ENCODE measurements at regions not wholly inside any gene's neighbourhood (a gene's known extent, or its start where the extent isn't known, plus 50 kb on each side); places are given as distances from the start of the nearest gene placed in this dataset.

- TF ChIP-seq POLR2A (IDR thresholded peaks at IDR 0.05; ENCODE audit: extremely low read depth, insufficient read length) (no peak), MYC (IDR thresholded peaks at IDR 0.05; ENCODE audit: low read depth, low read length) (no peak), MAX (IDR thresholded peaks at IDR 0.05; ENCODE audit: low read depth, low read length) (no peak)
- TF ChIP-seq, protein P1, sequence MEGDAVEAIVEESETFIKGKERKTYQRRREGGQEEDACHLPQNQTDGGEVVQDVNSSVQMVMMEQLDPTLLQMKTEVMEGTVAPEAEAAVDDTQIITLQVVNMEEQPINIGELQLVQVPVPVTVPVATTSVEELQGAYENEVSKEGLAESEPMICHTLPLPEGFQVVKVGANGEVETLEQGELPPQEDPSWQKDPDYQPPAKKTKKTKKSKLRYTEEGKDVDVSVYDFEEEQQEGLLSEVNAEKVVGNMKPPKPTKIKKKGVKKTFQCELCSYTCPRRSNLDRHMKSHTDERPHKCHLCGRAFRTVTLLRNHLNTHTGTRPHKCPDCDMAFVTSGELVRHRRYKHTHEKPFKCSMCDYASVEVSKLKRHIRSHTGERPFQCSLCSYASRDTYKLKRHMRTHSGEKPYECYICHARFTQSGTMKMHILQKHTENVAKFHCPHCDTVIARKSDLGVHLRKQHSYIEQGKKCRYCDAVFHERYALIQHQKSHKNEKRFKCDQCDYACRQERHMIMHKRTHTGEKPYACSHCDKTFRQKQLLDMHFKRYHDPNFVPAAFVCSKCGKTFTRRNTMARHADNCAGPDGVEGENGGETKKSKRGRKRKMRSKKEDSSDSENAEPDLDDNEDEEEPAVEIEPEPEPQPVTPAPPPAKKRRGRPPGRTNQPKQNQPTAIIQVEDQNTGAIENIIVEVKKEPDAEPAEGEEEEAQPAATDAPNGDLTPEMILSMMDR (IDR thresholded peaks at IDR 0.05; ENCODE audit: low read depth, low read length) = no peak
- H3K4me3 ChIP-seq (ENCODE audit: low read depth, low read length) = no peak overlapping the region
- DNase-seq (ENCODE audit: low read depth) = no peak
Measured at GRCh38 chr15:37359893-37360290, 259.5 kb upstream of the MEIS2 start.

GRCh38 chr15:37360724-37361123 is 260.4 kb upstream of the MEIS2 start:
- H3K4me3 ChIP-seq (ENCODE audit: low read depth, low read length) = no peak overlapping the region
- DNase-seq (ENCODE audit: low read depth) = no peak
- TF ChIP-seq, protein P1 (IDR thresholded peaks at IDR 0.05; ENCODE audit: low read depth, low read length) = no peak
- TF ChIP-seq POLR2A (IDR thresholded peaks at IDR 0.05; ENCODE audit: extremely low read depth, insufficient read length) (no peak), MAX (IDR thresholded peaks at IDR 0.05; ENCODE audit: low read depth, low read length) (no peak), MYC (IDR thresholded peaks at IDR 0.05; ENCODE audit: low read depth, low read length) (no peak)

DNA sequence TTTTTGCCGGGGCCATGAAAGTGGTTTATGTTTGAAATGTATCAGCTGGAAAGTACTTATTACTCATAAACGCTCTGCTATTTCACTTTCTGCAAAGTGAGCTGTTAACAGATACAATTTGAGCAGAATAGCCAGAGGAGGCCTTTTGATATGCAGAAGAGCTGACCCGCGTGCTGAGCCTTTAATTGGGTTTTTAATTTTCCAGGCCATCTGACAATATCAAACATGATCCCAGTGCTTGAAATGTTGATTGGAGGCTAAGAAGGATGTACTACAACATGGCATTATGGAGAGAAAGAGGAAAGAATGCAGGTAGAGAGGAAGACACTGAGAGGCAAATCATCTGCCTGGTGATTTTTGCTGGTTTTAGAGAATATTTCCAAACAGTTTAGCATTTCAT is 261.3 kb upstream of the MEIS2 start:
- no peak overlapping the region for H3K4me3 ChIP-seq (ENCODE audit: low read depth, low read length)
- no peak for DNase-seq (ENCODE audit: low read depth)
- no peak for TF ChIP-seq MAX (IDR thresholded peaks at IDR 0.05; ENCODE audit: low read depth, low read length)

GRCh38 chr15:37362414-37362813 is 262.1 kb upstream of the MEIS2 start:
- TF ChIP-seq POLR2A (IDR thresholded peaks at IDR 0.05; ENCODE audit: extremely low read depth, insufficient read length) (no peak), MYC (IDR thresholded peaks at IDR 0.05; ENCODE audit: low read depth, low read length) (no peak), MAX (IDR thresholded peaks at IDR 0.05; ENCODE audit: low read depth, low read length) (no peak)
- TF ChIP-seq, protein P1 (IDR thresholded peaks at IDR 0.05; ENCODE audit: low read depth, low read length) = no peak
- DNase-seq (ENCODE audit: low read depth) = no peak
- H3K4me3 ChIP-seq (ENCODE audit: low read depth, low read length) = no peak overlapping the region

DNA sequence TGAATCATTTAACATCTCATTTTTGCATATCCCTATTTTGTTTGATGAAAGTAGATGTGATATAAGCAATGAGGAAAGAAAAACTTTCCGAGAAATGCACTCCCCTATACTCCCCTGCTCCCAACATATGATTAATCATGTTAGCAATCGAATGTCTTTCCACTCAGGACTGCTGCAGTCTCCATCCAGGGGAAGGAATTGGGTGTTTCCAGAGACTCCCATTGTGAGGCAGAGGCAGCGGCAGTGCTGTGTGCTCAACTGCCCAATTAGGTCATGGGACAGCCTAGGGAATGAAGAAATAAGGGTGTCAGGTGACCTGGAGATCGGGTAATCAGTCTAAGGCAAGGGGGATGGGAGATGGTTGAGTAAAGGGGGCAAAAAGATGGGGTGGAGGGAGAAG is 268.6 kb upstream of the MEIS2 start:
- TF ChIP-seq MAX (IDR thresholded peaks at IDR 0.05; ENCODE audit: low read depth, low read length) (no peak), MYC (IDR thresholded peaks at IDR 0.05; ENCODE audit: low read depth, low read length) (no peak), POLR2A (IDR thresholded peaks at IDR 0.05; ENCODE audit: extremely low read depth, insufficient read length) (no peak)
- TF ChIP-seq, protein P1 (IDR thresholded peaks at IDR 0.05; ENCODE audit: low read depth, low read length) = no peak
- no peak for DNase-seq (ENCODE audit: low read depth)
- H3K4me3 ChIP-seq (ENCODE audit: low read depth, low read length) = no peak overlapping the region

DNA sequence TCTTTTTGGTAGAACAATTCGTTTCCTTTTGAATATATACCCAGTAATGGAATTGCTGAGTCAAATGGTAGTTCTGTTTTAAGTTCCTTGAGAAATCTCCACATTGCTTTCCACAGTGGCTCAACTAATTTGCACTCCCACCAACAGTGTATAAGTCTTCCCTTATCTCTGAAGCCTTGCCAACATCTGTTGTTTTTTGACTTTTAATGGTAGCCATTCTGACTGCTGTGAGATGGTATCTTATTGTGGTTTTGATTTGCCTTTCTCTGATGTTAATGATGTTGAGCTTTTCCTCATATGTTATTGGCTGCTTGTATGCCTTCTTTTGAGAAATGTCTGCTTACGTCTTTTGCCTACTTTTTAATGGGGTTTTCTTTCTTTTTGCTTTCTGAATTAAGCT is 270.6 kb upstream of the MEIS2 start:
- DNase-seq (ENCODE audit: low read depth) = no peak
- no peak overlapping the region for H3K4me3 ChIP-seq (ENCODE audit: low read depth, low read length)

More for the DNA sequence above, 270.6 kb upstream of the MEIS2 start:
- no peak for TF ChIP-seq MAX (IDR thresholded peaks at IDR 0.05; ENCODE audit: low read depth, low read length)
- TF ChIP-seq MYC (IDR thresholded peaks at IDR 0.05; ENCODE audit: low read depth, low read length) = no peak
- TF ChIP-seq, protein P1 (IDR thresholded peaks at IDR 0.05; ENCODE audit: low read depth, low read length) = no peak
- no peak for TF ChIP-seq POLR2A (IDR thresholded peaks at IDR 0.05; ENCODE audit: extremely low read depth, insufficient read length)

Data from NB4 (cell line).